PFSK-1 (cell line): ENCODE measurements at regions not wholly inside any gene's neighbourhood (a gene's known extent, or its start where the extent isn't known, plus 50 kb on each side); places are given as distances from the start of the nearest gene placed in this dataset.

Experiments
- POLR2AphosphoS5 ChIP-seq: IDR thresholded peaks from 2 replicates; pipeline ENCODE4 v1.6.1; 2012; ENCODE audit warnings: low read depth, mild to moderate bottlenecking, control low read depth, low read length, moderate library complexity
- SIN3A ChIP-seq: IDR thresholded peaks from 2 replicates; pipeline ENCODE4 v1.6.1; 2012; ENCODE audit warnings: mild to moderate bottlenecking, low read length, moderate library complexity, borderline replicate concordance; ENCODE audit not compliant: insufficient read depth
- TAF1 ChIP-seq: IDR thresholded peaks from 2 replicates; pipeline ENCODE4 v1.6.1; 2012; ENCODE audit warnings: low read length, control low read depth, borderline replicate concordance; ENCODE audit not compliant: insufficient read depth

- TF ChIP-seq POLR2AphosphoS5 (no peak), TAF1 (no peak), SIN3A (no peak)
Measured at GRCh38 chr2:82814146-82814545, 1644.9 kb downstream of the SUCLG1 start.
